Uterus (tissue), 3 donors: ENCODE measurements at regions not wholly inside any gene's neighbourhood (a gene's known extent, or its start where the extent isn't known, plus 50 kb on each side); places are given as distances from the start of the nearest gene placed in this dataset.

ENCODE experiments used
- DNase-seq, 2 donors: peaks; one replicate each; pipeline ENCODE4 v3.0.0-alpha.2; 2019 to 2020
- H3K27ac ChIP-seq, 2 donors: fragments of 200-600 bp; sonication (generic); 1 replicate in 1 of 2; 2 replicates in 1 of 2; pipeline ENCODE4 v1.5.1; 2016 to 2018
- H3K27me3 ChIP-seq, 2 donors: fragments of 200-600 bp; sonication (generic); one replicate each; pipeline ENCODE4 v1.5.1; 2018 to 2019; ENCODE audit warnings: control low read depth in 1 of 2
- H3K36me3 ChIP-seq, 2 donors: fragments of 200-600 bp; sonication (generic); one replicate each; pipeline ENCODE4 v1.5.1; 2019; ENCODE audit warnings: control low read depth in 1 of 2
- H3K4me1 ChIP-seq, 2 donors: fragments of 200-600 bp; sonication (generic); one replicate each; pipeline ENCODE4 v1.5.1; 2018 to 2019; ENCODE audit warnings: control low read depth in 1 of 2
- H3K4me3 ChIP-seq, 2 donors: fragments of 200-600 bp; sonication (generic); 1 replicate in 1 of 2; 2 replicates in 1 of 2; pipeline ENCODE4 v1.5.1; 2018 to 2019; ENCODE audit warnings: mild to moderate bottlenecking in 1 of 2
- H3K9me3 ChIP-seq, 2 donors: fragments of 200-600 bp; sonication (generic); one replicate each; pipeline ENCODE4 v1.5.1; 2019; ENCODE audit warnings: control low read depth in 1 of 2
- CTCF ChIP-seq, 4 experiments: fragments of 200-600 bp in 2 of 4; fragments of 450-650 bp in 2 of 4; sonication (generic) in 2 of 4; IDR thresholded peaks; one replicate each; pipeline ENCODE4 v1.5.1; 2016 to 2019; ENCODE audit warnings: antibody characterized with exemption in 4 of 4, mild to moderate bottlenecking in 2 of 4, moderate library complexity in 1 of 4
- POLR2A ChIP-seq, 2 donors: fragments of 450-650 bp; IDR thresholded peaks; one replicate each; pipeline ENCODE4 v1.6.1; 2016; ENCODE audit warnings: antibody characterized with exemption in 2 of 2, mild to moderate bottlenecking in 1 of 2, moderate library complexity in 1 of 2
- intact Hi-C: fragments of 100-400 bp; cut with DNase I; formaldehyde crosslinking; loops from one replicate; pipeline ENCODE4 v1.15.1; 2023; ENCODE audit warnings: low total_unique reads
- donor health status: DM: yes; HTN: yes; CAD: no.

DNA sequence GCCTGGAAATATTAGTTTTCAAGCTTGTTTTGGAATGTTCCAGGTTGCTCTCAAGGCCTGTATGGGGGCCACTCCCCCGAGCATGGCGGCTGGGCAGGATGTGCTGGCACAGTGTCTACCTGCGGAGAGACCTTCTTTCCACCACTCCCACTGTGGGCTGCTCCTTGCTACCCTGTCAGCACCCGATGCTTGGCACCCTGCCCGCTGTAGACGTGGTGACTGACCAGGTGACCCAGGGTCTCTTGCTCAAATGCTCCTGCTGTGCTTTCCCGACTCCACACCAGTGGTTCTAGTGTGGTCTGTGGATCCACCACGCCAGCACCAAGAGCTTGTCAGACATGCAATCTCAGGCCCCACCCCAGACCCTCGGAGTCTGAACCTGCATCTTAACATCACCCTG is 213.3 kb downstream of the SH3BP4 start:
- Histone ChIP-seq H3K27ac (no peak overlapping the region), H3K9me3 (no peaks in the 10 kb centered on the region), H3K27me3 (no peaks in the 10 kb centered on the region), H3K4me3 (no peak overlapping the region), H3K4me1 (no peaks in the 10 kb centered on the region), H3K36me3 (no peaks in the 10 kb centered on the region)
- intact Hi-C loops: no loop called here
- TF ChIP-seq POLR2A (IDR thresholded peaks at IDR 0.05): no peak
- TF ChIP-seq CTCF (IDR thresholded peaks at IDR 0.05): no peak
- no peak for DNase-seq

DNA sequence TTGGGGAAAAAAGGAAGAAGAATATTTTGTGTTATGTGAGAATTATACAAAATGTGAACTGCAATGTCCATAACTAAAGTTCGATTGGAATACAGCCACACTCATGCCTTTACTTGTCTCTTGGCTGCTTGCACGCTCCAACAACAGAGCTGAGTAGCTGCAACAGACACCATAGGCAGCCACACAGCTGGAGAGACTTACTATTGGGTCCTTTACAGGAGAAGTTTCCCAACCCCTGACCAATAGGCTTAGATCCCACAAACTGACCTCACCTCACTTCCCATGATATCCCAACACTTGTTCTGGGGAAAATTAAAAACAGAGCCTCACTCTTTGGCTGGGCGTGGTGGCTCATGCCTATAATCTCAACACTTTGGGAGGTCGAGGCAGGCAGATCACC is 213.8 kb downstream of the SH3BP4 start:
- TF ChIP-seq CTCF (IDR thresholded peaks at IDR 0.05) (no peak), POLR2A (IDR thresholded peaks at IDR 0.05) (no peak)
- Histone ChIP-seq H3K9me3 (no peaks in the 10 kb centered on the region), H3K4me3 (no peak overlapping the region), H3K27ac (no peak overlapping the region), H3K27me3 (no peaks in the 10 kb centered on the region), H3K4me1 (no peaks in the 10 kb centered on the region), H3K36me3 (no peaks in the 10 kb centered on the region)
- DNase-seq: no peak
- intact Hi-C loops: no loop called here

DNA sequence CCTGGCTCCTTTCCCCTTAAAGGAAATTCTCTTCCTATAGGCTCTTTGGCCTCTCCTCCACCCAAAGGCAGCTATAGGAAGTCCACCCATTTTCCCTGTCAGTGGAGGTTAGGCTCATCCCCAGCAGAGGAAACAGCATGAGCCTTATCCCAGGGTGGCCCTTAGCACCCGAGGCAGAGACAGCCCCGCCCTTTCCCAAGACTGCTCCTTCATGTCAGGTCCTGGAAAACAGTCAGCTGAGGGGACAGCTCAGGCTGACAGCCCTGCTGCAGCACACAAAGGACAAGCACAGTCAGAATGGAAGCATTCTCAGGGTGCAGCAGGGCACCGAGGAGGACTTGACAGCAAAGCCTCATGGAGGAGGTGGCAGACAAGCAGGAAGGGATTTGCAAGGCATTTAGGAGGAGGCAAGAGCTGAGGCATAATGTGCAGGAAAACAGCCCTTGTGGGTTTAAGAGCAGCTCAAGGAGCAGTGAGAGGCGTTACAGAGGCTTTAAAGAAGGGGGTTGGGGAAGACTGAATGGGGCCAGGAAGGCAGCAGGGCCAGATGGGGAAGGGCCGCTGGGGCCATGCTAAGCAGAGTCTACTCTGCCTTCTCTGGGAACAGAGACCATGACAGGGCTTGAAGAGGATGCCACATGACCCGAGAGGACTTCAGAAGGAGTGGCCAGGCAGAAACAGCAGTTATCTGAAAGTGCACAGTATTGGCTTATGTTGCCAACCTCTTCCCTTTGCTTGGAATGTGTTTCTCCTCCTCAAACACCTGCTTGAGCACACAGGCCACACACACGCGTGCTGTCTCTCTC is 216.6 kb downstream of the SH3BP4 start:
- H3K36me3 ChIP-seq: no peaks in the 10 kb centered on the region
- H3K4me1 ChIP-seq: no peaks in the 10 kb centered on the region
- DNase-seq: no peak
- H3K9me3 ChIP-seq: no peaks in the 10 kb centered on the region
- TF ChIP-seq POLR2A (IDR thresholded peaks at IDR 0.05) (no peak), CTCF (IDR thresholded peaks at IDR 0.05) (no peak)
- no peak overlapping the region for H3K27ac ChIP-seq
- H3K27me3 ChIP-seq: no peaks in the 10 kb centered on the region
- intact Hi-C loops: no loop called here
- no peak overlapping the region for H3K4me3 ChIP-seq

DNA sequence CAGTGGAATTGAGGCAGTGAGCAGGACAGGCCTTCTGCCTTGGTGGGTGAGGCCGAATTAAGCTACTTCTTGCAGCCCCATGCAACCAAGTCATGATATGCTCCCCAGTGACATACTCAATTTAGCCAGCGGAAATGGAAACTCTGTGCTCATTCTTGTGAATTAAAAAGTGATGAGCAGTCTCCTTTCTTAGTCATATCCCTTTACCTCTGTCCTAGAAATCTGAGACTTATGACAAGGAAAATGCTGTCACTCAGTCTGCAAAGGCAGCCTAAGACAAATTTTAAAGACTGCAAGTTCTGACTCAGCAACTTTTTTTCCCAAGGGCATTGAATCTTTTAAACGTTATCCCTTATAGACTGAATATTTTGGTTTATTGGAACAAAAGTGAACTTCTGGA is 218.2 kb downstream of the SH3BP4 start:
- no peak for TF ChIP-seq CTCF (IDR thresholded peaks at IDR 0.05)
- no peak for TF ChIP-seq POLR2A (IDR thresholded peaks at IDR 0.05)
- no peak overlapping the region for H3K27ac ChIP-seq
- intact Hi-C loops: no loop called here
- H3K9me3 ChIP-seq: no peaks in the 10 kb centered on the region
- H3K4me1 ChIP-seq: no peaks in the 10 kb centered on the region
- H3K36me3 ChIP-seq: no peaks in the 10 kb centered on the region
- H3K4me3 ChIP-seq: no peak overlapping the region
- H3K27me3 ChIP-seq: no peaks in the 10 kb centered on the region
- DNase-seq: no peak

DNA sequence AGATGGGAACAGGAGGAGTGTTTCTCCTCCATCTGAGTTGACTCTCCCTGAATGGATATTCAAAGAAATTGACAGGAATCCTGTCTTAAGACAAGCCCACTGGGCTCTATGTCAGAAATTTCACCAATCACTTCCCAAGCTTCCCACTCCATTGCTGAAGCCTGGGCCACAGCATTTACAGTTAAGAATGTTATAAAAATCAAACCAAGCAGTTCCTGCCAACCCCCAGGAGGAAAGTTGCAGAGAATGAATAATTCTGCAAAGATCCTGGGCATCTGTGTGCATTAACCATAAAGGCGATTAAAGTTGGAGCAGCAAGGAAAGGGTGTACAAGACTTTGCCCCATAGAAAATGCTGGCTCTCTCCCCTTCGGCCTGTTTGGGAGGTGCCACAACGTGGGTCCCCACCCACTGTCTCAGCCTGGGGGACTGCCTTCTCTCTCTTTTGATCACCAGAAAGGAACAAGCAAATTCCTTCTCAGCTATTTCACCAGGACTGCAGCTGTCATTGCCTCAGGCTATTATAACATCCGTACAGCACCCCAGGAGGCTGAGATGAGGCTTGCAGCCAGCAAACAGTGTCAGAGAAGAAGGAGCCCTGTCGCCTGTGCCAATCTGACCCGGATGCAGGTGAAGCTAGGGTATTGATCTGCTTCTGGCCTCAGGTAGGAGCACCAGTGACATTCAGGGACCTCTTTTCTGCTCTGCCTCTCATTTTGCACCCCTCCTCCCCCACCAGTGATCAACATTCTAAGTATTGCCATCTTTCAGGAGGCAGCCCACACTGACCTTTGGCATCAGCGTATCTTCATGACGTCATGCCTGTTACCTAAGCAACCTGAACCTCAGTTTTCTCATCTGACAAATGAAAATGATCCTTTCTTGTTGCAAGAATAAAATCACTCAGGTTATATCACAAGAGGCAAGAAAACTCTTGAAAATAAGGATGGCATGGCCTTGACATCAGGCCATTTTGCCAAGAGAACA is 219.0 kb downstream of the SH3BP4 start:
- no peaks in the 10 kb centered on the region for H3K36me3 ChIP-seq
- no peaks in the 10 kb centered on the region for H3K27me3 ChIP-seq
- no peak overlapping the region for H3K27ac ChIP-seq
- no peak for DNase-seq
- no peaks in the 10 kb centered on the region for H3K4me1 ChIP-seq
- intact Hi-C loops: no loop called here
- no peak overlapping the region for H3K4me3 ChIP-seq
- H3K9me3 ChIP-seq: no peaks in the 10 kb centered on the region
- no peak for TF ChIP-seq POLR2A (IDR thresholded peaks at IDR 0.05)
- TF ChIP-seq CTCF (IDR thresholded peaks at IDR 0.05): no peak
